Stimulated activated naive B cell treated with anti-CD40 and anti-IgM and Interleukin-4, amounts not matched to agents 10 μg/mL and 1 μg/mL and 100 μg/mL, for 72 hours (primary cell): ENCODE measurements at regions not wholly inside any gene's neighbourhood (a gene's known extent, or its start where the extent isn't known, plus 50 kb on each side); places are given as distances from the start of the nearest gene placed in this dataset.

Experiments used
- ATAC-seq, 2 donors: fragments of 150-1000 bp; cut with Tn5 transposase; replicated peaks; 2 replicates each; pipeline ENCODE4 v1.10.0; 2021; ENCODE audit warnings: moderate library complexity in 1 of 2
- DNase-seq: peaks from one replicate; pipeline ENCODE4 v3.0.0; 2021
- H3K27ac Mint-ChIP-seq: one replicate; pipeline ENCODE4 v1.8.0; 2022; ENCODE audit warnings: mild to moderate bottlenecking, mixed read lengths
- H3K27me3 Mint-ChIP-seq, 2 donors: one replicate each; pipeline ENCODE4 v1.8.0; 2022; ENCODE audit warnings: mixed read lengths in 2 of 2
- H3K36me3 Mint-ChIP-seq, 2 donors: one replicate each; pipeline ENCODE4 v1.8.0; 2022; ENCODE audit warnings: mixed read lengths in 2 of 2, mild to moderate bottlenecking in 1 of 2
- H3K4me1 Mint-ChIP-seq, 2 donors: one replicate each; pipeline ENCODE4 v1.8.0; 2022; ENCODE audit warnings: mixed read lengths in 2 of 2, mild to moderate bottlenecking in 1 of 2
- H3K4me3 Mint-ChIP-seq, 2 donors: one replicate each; pipeline ENCODE4 v1.8.0; 2022; ENCODE audit warnings: mild to moderate bottlenecking in 2 of 2, mixed read lengths in 2 of 2, moderate library complexity in 1 of 2
- H3K9me3 Mint-ChIP-seq, 2 donors: one replicate each; pipeline ENCODE4 v1.8.0; 2022; ENCODE audit warnings: mixed read lengths in 2 of 2, mild to moderate bottlenecking in 1 of 2

- Mint-ChIP-seq H3K4me1 (peaks cover 12 to 17% of the 10 kb centered on the region in 2 donors), H3K27ac (no peak overlapping the region), H3K4me3 (no peak overlapping the region), H3K27me3 (peaks cover 0 to 7% of the 10 kb centered on the region in 2 donors), H3K9me3 (no peaks in the 10 kb centered on the region), H3K36me3 (no peaks in the 10 kb centered on the region)
- DNase-seq (no peak), ATAC-seq (no peak)
These were observed 90.5 kb upstream of the ARHGAP32 start for GRCh38 chr11:129282634-129283033.

- DNase-seq, result no peak
- no peak for ATAC-seq
- H3K27me3 Mint-ChIP-seq, result peaks cover 0 to 7% of the 10 kb centered on the region in 2 donors
- peaks cover 15 to 26% of the 10 kb centered on the region in 2 donors for H3K4me1 Mint-ChIP-seq
- H3K4me3 Mint-ChIP-seq, result no peak overlapping the region
- H3K36me3 Mint-ChIP-seq, result no peaks in the 10 kb centered on the region
- H3K9me3 Mint-ChIP-seq, result no peaks in the 10 kb centered on the region
- no peak overlapping the region for H3K27ac Mint-ChIP-seq
These were observed 89.6 kb upstream of the ARHGAP32 start for GRCh38 chr11:129281471-129282415.

GRCh38 chr11:129280027-129280811 is 88.1 kb upstream of the ARHGAP32 start:
- peak overlapping the region; percentile 83 to 89 for H3K4me3 Mint-ChIP-seq
- H3K36me3 Mint-ChIP-seq, result no peaks in the 10 kb centered on the region
- H3K4me1 Mint-ChIP-seq, result peaks cover 17 to 27% of the 10 kb centered on the region in 2 donors
- H3K9me3 Mint-ChIP-seq, result no peaks in the 10 kb centered on the region
- H3K27me3 Mint-ChIP-seq, result no peaks in the 10 kb centered on the region
- DNase-seq (peak; percentile 6), ATAC-seq (peak; percentile 45 to 49)
- peak overlapping the region; percentile 94 for H3K27ac Mint-ChIP-seq

- DNase-seq (peak; percentile 67), ATAC-seq (peak; percentile 65 to 79)
- Mint-ChIP-seq H3K36me3 (no peaks in the 10 kb centered on the region), H3K27ac (peak overlapping the region; percentile 94), H3K4me1 (peaks cover 17 to 28% of the 10 kb centered on the region in 2 donors), H3K9me3 (no peaks in the 10 kb centered on the region), H3K4me3 (peak overlapping the region; percentile 83 to 89), H3K27me3 (no peaks in the 10 kb centered on the region)
These were observed 87.4 kb upstream of the ARHGAP32 start for GRCh38 chr11:129279326-129280026.

GRCh38 chr11:129278586-129279319 is 86.6 kb upstream of the ARHGAP32 start:
- no peaks in the 10 kb centered on the region for H3K9me3 Mint-ChIP-seq
- H3K4me1 Mint-ChIP-seq, result peaks cover 22 to 35% of the 10 kb centered on the region in 2 donors
- no peaks in the 10 kb centered on the region for H3K27me3 Mint-ChIP-seq
- peak overlapping the region; percentile 86 for H3K27ac Mint-ChIP-seq
- peak overlapping the region; percentile 84 to 85 for H3K4me3 Mint-ChIP-seq
- ATAC-seq, result peak; percentile 15 to 26
- peak; percentile 4 for DNase-seq
- no peaks in the 10 kb centered on the region for H3K36me3 Mint-ChIP-seq

GRCh38 chr11:129277198-129277843 is 85.2 kb upstream of the ARHGAP32 start:
- H3K4me3 Mint-ChIP-seq, result peak overlapping the region in 1 of 2 donors; percentile 28
- no peak for ATAC-seq
- no peaks in the 10 kb centered on the region for H3K27me3 Mint-ChIP-seq

GRCh38 chr11:129275828-129276227 is 83.7 kb upstream of the ARHGAP32 start:
- no peaks in the 10 kb centered on the region for H3K27me3 Mint-ChIP-seq

More at GRCh38 chr11:129277198-129277843, 85.2 kb upstream of the ARHGAP32 start:
- Mint-ChIP-seq H3K36me3 (no peaks in the 10 kb centered on the region), H3K9me3 (no peaks in the 10 kb centered on the region), H3K4me1 (peaks cover 29 to 47% of the 10 kb centered on the region in 2 donors), H3K27ac (no peak overlapping the region)
- no peak for DNase-seq

GRCh38 chr11:129273944-129274711 is 82.0 kb upstream of the ARHGAP32 start:
- H3K27me3 Mint-ChIP-seq, result no peaks in the 10 kb centered on the region
- H3K9me3 Mint-ChIP-seq, result no peaks in the 10 kb centered on the region
- DNase-seq (no peak), ATAC-seq (no peak)
- no peak overlapping the region for H3K4me3 Mint-ChIP-seq
- peaks cover 35 to 60% of the 10 kb centered on the region in 2 donors for H3K4me1 Mint-ChIP-seq
- no peak overlapping the region for H3K27ac Mint-ChIP-seq
- H3K36me3 Mint-ChIP-seq, result no peaks in the 10 kb centered on the region

More at GRCh38 chr11:129275828-129276227, 83.7 kb upstream of the ARHGAP32 start:
- Mint-ChIP-seq H3K4me1 (peaks cover 41 to 62% of the 10 kb centered on the region in 2 donors), H3K27ac (no peak overlapping the region), H3K36me3 (no peaks in the 10 kb centered on the region), H3K4me3 (no peak overlapping the region), H3K9me3 (no peaks in the 10 kb centered on the region)
- ATAC-seq, result no peak
- no peak for DNase-seq

GRCh38 chr11:129273322-129273721 is 81.2 kb upstream of the ARHGAP32 start:
- no peak for DNase-seq
- no peaks in the 10 kb centered on the region for H3K9me3 Mint-ChIP-seq
- H3K27me3 Mint-ChIP-seq, result no peaks in the 10 kb centered on the region
- H3K4me1 Mint-ChIP-seq, result peaks cover 35 to 59% of the 10 kb centered on the region in 2 donors
- no peak overlapping the region for H3K4me3 Mint-ChIP-seq
- H3K27ac Mint-ChIP-seq, result no peak overlapping the region
- no peak for ATAC-seq
- no peaks in the 10 kb centered on the region for H3K36me3 Mint-ChIP-seq

GRCh38 chr11:129271030-129271429 is 78.9 kb upstream of the ARHGAP32 start:
- Mint-ChIP-seq H3K4me1 (peaks cover 32 to 51% of the 10 kb centered on the region in 2 donors), H3K27me3 (no peaks in the 10 kb centered on the region), H3K27ac (no peak overlapping the region), H3K36me3 (peaks cover 0 to 3% of the 10 kb centered on the region in 2 donors), H3K4me3 (no peak overlapping the region), H3K9me3 (no peaks in the 10 kb centered on the region)
- no peak for ATAC-seq
- DNase-seq, result no peak

GRCh38 chr11:129270446-129270845 is 78.3 kb upstream of the ARHGAP32 start:
- Mint-ChIP-seq H3K27me3 (no peaks in the 10 kb centered on the region), H3K4me3 (no peak overlapping the region), H3K4me1 (peaks cover 31 to 51% of the 10 kb centered on the region in 2 donors), H3K36me3 (peaks cover 0 to 3% of the 10 kb centered on the region in 2 donors), H3K9me3 (no peaks in the 10 kb centered on the region), H3K27ac (peak overlapping the region; percentile 20)
- ATAC-seq (no peak), DNase-seq (no peak)

GRCh38 chr11:129268371-129268770 is 76.2 kb upstream of the ARHGAP32 start:
- no peak overlapping the region for H3K4me3 Mint-ChIP-seq
- peaks cover 2 to 3% of the 10 kb centered on the region in 2 donors for H3K36me3 Mint-ChIP-seq
- H3K4me1 Mint-ChIP-seq, result peaks cover 30 to 58% of the 10 kb centered on the region in 2 donors
- no peak for ATAC-seq
- no peak for DNase-seq
- no peaks in the 10 kb centered on the region for H3K27me3 Mint-ChIP-seq
- no peak overlapping the region for H3K27ac Mint-ChIP-seq
- peaks cover under 1 to 3% of the 10 kb centered on the region in 2 donors for H3K9me3 Mint-ChIP-seq
